H1 (cell line): ENCODE measurements at regions not wholly inside any gene's neighbourhood (a gene's known extent, or its start where the extent isn't known, plus 50 kb on each side); places are given as distances from the start of the nearest gene placed in this dataset.

Experiments used
- CTCF ChIA-PET: fragments of 300-600 bp; sonication (Branson Sonifier 250); formaldehyde crosslinking; loops from one replicate; lab custom pipeline; 2021; ENCODE audit not compliant: partially characterized antibody; lab: Charles Lee
- POLR2A ChIA-PET: fragments of 300-600 bp; sonication (Branson Sonifier 250); formaldehyde crosslinking; loops from one replicate; lab custom pipeline; 2021; ENCODE audit warnings: inconsistent platforms; ENCODE audit not compliant: partially characterized antibody; lab: Charles Lee
- DNase-seq, 2 experiments: peaks; one replicate each; pipeline versions ENCODE4 v3.0.0 to v3.0.0-alpha.2; 2010 to 2022; ENCODE audit warnings: low spot score in 2 of 2, low read depth in 1 of 2, mixed read lengths in 1 of 2
- FAIRE-seq: peaks from 2 replicates; lab custom pipeline; 2011; peaks lifted over from hg19 to GRCh38; lab: Jason Lieb, UNC
- H2AFZ ChIP-seq: 2 replicates; pipeline ENCODE4 v1.8.1; 2012; ENCODE audit warnings: low read length, inconsistent platforms
- H2AK5ac ChIP-seq: 2 replicates; pipeline ENCODE4 v1.6.1; 2013; ENCODE audit warnings: low read depth, low read length
- H2BK120ac ChIP-seq: replicated peaks from 2 replicates; pipeline ENCODE3; 2013; ENCODE audit warnings: low read depth, low read length, inconsistent platforms
- H2BK12ac ChIP-seq: 2 replicates; pipeline ENCODE4 v1.6.1; 2013; ENCODE audit warnings: low read depth, low read length
- H2BK15ac ChIP-seq: 2 replicates; pipeline ENCODE4 v1.6.1; 2013; ENCODE audit warnings: low read length
- H2BK20ac ChIP-seq: 2 replicates; pipeline ENCODE4 v1.6.1; 2013; ENCODE audit warnings: low read length
- H2BK5ac ChIP-seq: 2 replicates; pipeline ENCODE4 v1.6.1; 2013; ENCODE audit warnings: low read depth, low read length
- H3K14ac ChIP-seq: 2 replicates; pipeline ENCODE4 v1.6.1; 2013; ENCODE audit warnings: inconsistent platforms; ENCODE audit not compliant: insufficient read length
- H3K18ac ChIP-seq: 2 replicates; pipeline ENCODE4 v1.6.1; 2013; ENCODE audit warnings: low read length; ENCODE audit errors: extremely low read depth
- H3K23ac ChIP-seq: 2 replicates; pipeline ENCODE4 v1.6.1; 2013; ENCODE audit warnings: inconsistent platforms; ENCODE audit not compliant: insufficient read length
- H3K23me2 ChIP-seq: 2 replicates; pipeline ENCODE4 v1.6.1; 2013; ENCODE audit warnings: low read depth, low read length
- H3K27ac ChIP-seq: 2 replicates; pipeline ENCODE4 v1.6.1; 2011; ENCODE audit warnings: low read depth, low read length, inconsistent platforms
- H3K27me3 ChIP-seq, 4 experiments: replicated peaks in 1 of 4; 1 replicate in 1 of 4; 2 replicates in 3 of 4; pipeline versions ENCODE4 v1.6.1 to v1.8.1; 2011 to 2013; ENCODE audit warnings: low read length in 3 of 4, mild to moderate bottlenecking in 3 of 4, inconsistent platforms in 2 of 4, mixed read lengths in 2 of 4, moderate library complexity in 1 of 4; ENCODE audit not compliant: control insufficient read depth in 3 of 4, insufficient read depth in 3 of 4; ENCODE audit errors: extremely low read depth in 1 of 4
- H3K36me3 ChIP-seq, 4 experiments: 2 replicates each; pipeline versions ENCODE4 v1.6.1 to v1.8.1; 2011 to 2013; ENCODE audit warnings: mild to moderate bottlenecking in 4 of 4, low read length in 3 of 4, moderate library complexity in 2 of 4, control low read depth in 1 of 4, inconsistent platforms in 1 of 4; ENCODE audit not compliant: insufficient read depth in 4 of 4, control insufficient read depth in 2 of 4
- H3K4ac ChIP-seq: replicated peaks from 2 replicates; pipeline ENCODE3; 2013; ENCODE audit warnings: low read length, low read depth, mixed read lengths, inconsistent platforms; ENCODE audit not compliant: insufficient read length
- H3K4me1 ChIP-seq, 4 experiments: replicated peaks in 1 of 4; 1 replicate in 1 of 4; 2 replicates in 3 of 4; pipeline versions ENCODE4 v1.6.1 to v1.8.1; 2011 to 2013; ENCODE audit warnings: low read length in 3 of 4, inconsistent platforms in 2 of 4, mixed read lengths in 1 of 4; ENCODE audit not compliant: insufficient read depth in 4 of 4, control insufficient read depth in 3 of 4
- H3K4me2 ChIP-seq, 2 experiments: 2 replicates each; pipeline versions ENCODE4 v1.6.1 to v1.8.1; 2011 to 2013; ENCODE audit warnings: low read depth in 2 of 2, low read length in 2 of 2, control low read depth in 1 of 2, inconsistent platforms in 1 of 2, mild to moderate bottlenecking in 1 of 2; ENCODE audit not compliant: insufficient read depth in 1 of 2
- H3K4me3 ChIP-seq, 4 experiments: fragments of 200-600, 300-600 bp in 1 of 4; sonication (generic), shearing (Covaris generic), sonication (Bioruptor Twin) in 1 of 4; 2 replicates each; pipeline versions ENCODE4 v1.5.1 to v1.8.1; 2011 to 2016; ENCODE audit warnings: low read length in 4 of 4, low read depth in 3 of 4, control low read depth in 2 of 4, inconsistent platforms in 2 of 4, mild to moderate bottlenecking in 2 of 4, mixed read lengths in 1 of 4, moderate library complexity in 1 of 4; ENCODE audit not compliant: insufficient read depth in 2 of 4; ENCODE audit errors: extremely low read depth in 1 of 4
- H3K56ac ChIP-seq: replicated peaks from 2 replicates; pipeline ENCODE3; 2013; ENCODE audit warnings: low read depth, mild to moderate bottlenecking, mixed read lengths, low read length, inconsistent platforms; ENCODE audit not compliant: insufficient read length
- H3K79me1 ChIP-seq: 2 replicates; pipeline ENCODE4 v1.6.1; 2013; ENCODE audit warnings: low read depth, low read length, control low read depth
- H3K79me2 ChIP-seq, 2 experiments: 2 replicates each; pipeline versions ENCODE4 v1.6.1 to v1.8.1; 2012 to 2013; ENCODE audit warnings: low read length in 2 of 2, mild to moderate bottlenecking in 2 of 2, inconsistent platforms in 1 of 2; ENCODE audit not compliant: insufficient read depth in 2 of 2, control insufficient read depth in 1 of 2
- H3K9ac ChIP-seq, 4 experiments: replicated peaks in 1 of 4; 1 replicate in 1 of 4; 2 replicates in 3 of 4; pipeline versions ENCODE4 v1.6.1 to v1.8.1; 2011 to 2013; ENCODE audit warnings: low read depth in 3 of 4, low read length in 3 of 4, control low read depth in 2 of 4, mild to moderate bottlenecking in 2 of 4, moderate library complexity in 2 of 4, inconsistent platforms in 1 of 4; ENCODE audit errors: extremely low read depth in 1 of 4
- H3K9me3 ChIP-seq, 2 experiments: 2 replicates each; pipeline versions ENCODE4 v1.6.1 to v1.8.1; 2012 to 2013; ENCODE audit warnings: mild to moderate bottlenecking in 2 of 2, moderate library complexity in 2 of 2, control low read depth in 1 of 2, inconsistent platforms in 1 of 2, low read depth in 1 of 2, low read length in 1 of 2, mixed read lengths in 1 of 2; ENCODE audit not compliant: insufficient read depth in 2 of 2
- H4K20me1 ChIP-seq, 2 experiments: replicated peaks in 1 of 2; 2 replicates each; pipeline versions ENCODE3 to v1.8.1; 2011 to 2013; ENCODE audit warnings: inconsistent platforms in 2 of 2, low read length in 2 of 2, mild to moderate bottlenecking in 1 of 2; ENCODE audit not compliant: insufficient read depth in 2 of 2, control insufficient read depth in 1 of 2
- H4K5ac ChIP-seq: 2 replicates; pipeline ENCODE4 v1.6.1; 2013; ENCODE audit warnings: low read length, low read depth, mixed read lengths, inconsistent platforms; ENCODE audit not compliant: insufficient read length
- H4K8ac ChIP-seq: 2 replicates; pipeline ENCODE4 v1.8.0; 2013; ENCODE audit warnings: mild to moderate bottlenecking, moderate library complexity, low read length, inconsistent platforms; ENCODE audit not compliant: insufficient read depth; ENCODE audit errors: extremely low read depth
- H4K91ac ChIP-seq: replicated peaks from 2 replicates; pipeline ENCODE3; 2013; ENCODE audit warnings: low read length, mixed read lengths, inconsistent platforms; ENCODE audit not compliant: insufficient read length
- ASH2L ChIP-seq: fragments of 200-600, 300-600 bp; sonication (generic); IDR thresholded peaks from one replicate; pipeline ENCODE4 v1.7.1; 2017; ENCODE audit warnings: low read length
- BCL11A ChIP-seq, 2 experiments: IDR thresholded peaks; one replicate each; pipeline ENCODE4 v1.6.1; 2011; ENCODE audit warnings: low read depth in 2 of 2, low read length in 2 of 2, mild to moderate bottlenecking in 2 of 2
- BRCA1 ChIP-seq: IDR thresholded peaks from 2 replicates; pipeline ENCODE4 v1.6.1; 2012; ENCODE audit warnings: low read depth, low read length, improper control_type of control experiment
- CEBPB ChIP-seq: IDR thresholded peaks from 2 replicates; pipeline ENCODE4 v1.6.1; 2012; ENCODE audit warnings: low read depth, low read length
- FOSL1 ChIP-seq: IDR thresholded peaks from 2 replicates; pipeline ENCODE4 v1.6.1; 2011; ENCODE audit warnings: mild to moderate bottlenecking, low read depth, low read length, moderate library complexity; ENCODE audit not compliant: insufficient read depth
- HDAC2 ChIP-seq, 2 experiments: fragments of 300-600 bp in 1 of 2; sonication (generic) in 1 of 2; IDR thresholded peaks; 2 replicates each; pipeline ENCODE4 v1.6.1; 2011 to 2012; ENCODE audit warnings: low read depth in 2 of 2, low read length in 2 of 2, mild to moderate bottlenecking in 2 of 2, moderate library complexity in 2 of 2, borderline replicate concordance in 1 of 2, inconsistent platforms in 1 of 2
- JUN ChIP-seq: IDR thresholded peaks from 2 replicates; pipeline ENCODE4 v1.6.1; 2011; ENCODE audit warnings: low read depth, mild to moderate bottlenecking, improper control_type of control experiment, low read length
- NANOG ChIP-seq: IDR thresholded peaks from 2 replicates; pipeline ENCODE4 v1.6.1; 2011; ENCODE audit warnings: low read length, low read depth, mild to moderate bottlenecking, inconsistent platforms; ENCODE audit not compliant: insufficient read depth, poor library complexity, severe bottlenecking
- POLR2A ChIP-seq, 2 experiments: IDR thresholded peaks; 1 replicate in 1 of 2; 2 replicates in 1 of 2; pipeline ENCODE4 v1.6.1; 2011; ENCODE audit warnings: low read depth in 2 of 2, low read length in 2 of 2, mild to moderate bottlenecking in 2 of 2; ENCODE audit errors: control extremely low read depth in 1 of 2
- SIRT6 ChIP-seq: IDR thresholded peaks from one replicate; pipeline ENCODE4 v1.7.1; 2012; ENCODE audit warnings: low read length, inconsistent platforms
- SIX5 ChIP-seq: IDR thresholded peaks from 2 replicates; pipeline ENCODE4 v1.6.1; 2011; ENCODE audit warnings: mild to moderate bottlenecking, low read depth, low read length
- TBP ChIP-seq: IDR thresholded peaks from 2 replicates; pipeline ENCODE4 v1.6.1; 2011; ENCODE audit warnings: low read depth, low read length, improper control_type of control experiment
- TEAD4 ChIP-seq: IDR thresholded peaks from 2 replicates; pipeline ENCODE4 v1.6.1; 2012; ENCODE audit warnings: low read depth, low read length, inconsistent platforms, mixed read lengths
- WGBS, 2 experiments: shearing (Covaris generic) in 1 of 2; methylation state at CpG; one replicate each; pipeline versions ENCODE4 v1.1.6 to v1.1.7; 2013 to 2015; ENCODE audit warnings: low lambda C conversion rate in 2 of 2, mixed read lengths in 2 of 2, inconsistent platforms in 1 of 2, low coverage in 1 of 2, missing lambda C conversion rate in 1 of 2; ENCODE audit not compliant: insufficient replicate concordance in 2 of 2, insufficient coverage in 1 of 2, insufficient read length in 1 of 2; ENCODE audit errors: extremely low coverage in 1 of 2, missing lambda C conversion rate in 1 of 2; 5-methylcytosine and 5-hydroxymethylcytosine counted together
- TF ChIP-seq, protein P1 (sequence below): IDR thresholded peaks from 2 replicates; pipeline ENCODE4 v1.6.1; 2012; ENCODE audit warnings: inconsistent platforms

DNA sequence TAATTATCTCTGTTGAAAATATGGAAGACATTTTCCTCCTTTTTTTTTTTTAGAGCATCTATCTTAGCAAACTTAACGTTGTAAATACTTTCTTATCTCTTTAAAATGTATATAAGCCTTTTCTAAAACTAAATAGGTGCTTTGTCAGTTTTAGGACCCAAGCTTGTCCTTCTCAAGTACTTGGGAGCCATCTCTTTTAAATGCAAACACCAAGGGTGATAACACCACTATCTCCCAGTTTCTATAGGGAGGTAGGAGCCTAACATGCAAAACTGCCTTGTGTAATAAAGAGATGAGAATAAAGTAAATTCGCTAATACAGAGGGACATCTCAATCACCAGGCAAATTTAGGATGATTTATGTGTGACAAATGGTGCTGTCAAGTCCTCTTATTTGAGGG, 157.0 kb upstream of the FAM83B start:
- no peaks in the 10 kb centered on the region for H3K36me3 ChIP-seq
- no peaks in the 10 kb centered on the region for H3K4me1 ChIP-seq
- no peak overlapping the region for H2BK5ac ChIP-seq
- no peak overlapping the region for H3K9ac ChIP-seq
- H3K27ac ChIP-seq, result no peak overlapping the region
- no peak overlapping the region for H4K8ac ChIP-seq
- no peaks in the 10 kb centered on the region for H3K79me2 ChIP-seq
- 4% methylated on average over 2 of the region's 2 CpGs; no CpG with 5 or more reads in 1 of the 2 experiments for WGBS, 2 experiments
- no peak overlapping the region for H2AK5ac ChIP-seq
- no peak overlapping the region for H4K5ac ChIP-seq
- H4K20me1 ChIP-seq, result peaks cover 0 to 3% of the 10 kb centered on the region in 2 experiments
- H4K91ac ChIP-seq, result no peak overlapping the region
- H2BK120ac ChIP-seq, result no peak overlapping the region
- no peak overlapping the region for H3K4me2 ChIP-seq
- no peaks in the 10 kb centered on the region for H3K9me3 ChIP-seq
- FAIRE-seq, result peak; percentile 13
- H3K4me3 ChIP-seq, result no peak overlapping the region
- H3K56ac ChIP-seq, result no peak overlapping the region
- H3K23me2 ChIP-seq, result no peaks in the 10 kb centered on the region
- H3K14ac ChIP-seq, result no peak overlapping the region
- H2BK15ac ChIP-seq, result no peak overlapping the region
- ChIA-PET POLR2A (no interaction called here), CTCF (interaction anchor here (0.5 to 1.0 kb wide), 3 partner anchors 12 to 26 kb away, joined by 3 to 4 read pairs (median 3); no protein-coding TSS in a partner anchor)
- H2BK12ac ChIP-seq, result no peak overlapping the region
- no peak for DNase-seq
- H3K18ac ChIP-seq, result no peak overlapping the region
- H3K23ac ChIP-seq, result no peak overlapping the region
- peaks cover 19 to 56% (median 36%) of the 10 kb centered on the region in 4 experiments for H3K27me3 ChIP-seq
- H2BK20ac ChIP-seq, result no peak overlapping the region
- H3K79me1 ChIP-seq, result no peaks in the 10 kb centered on the region
- H2AFZ ChIP-seq, result no peak overlapping the region
- H3K4ac ChIP-seq, result no peak overlapping the region
- TF ChIP-seq TEAD4, result no peak
- no peak for TF ChIP-seq BRCA1
- TF ChIP-seq HDAC2 (IDR thresholded peaks at IDR 0.05; ENCODE audit: borderline replicate concordance in 1 of 2, low read depth in 2 of 2, low read length in 2 of 2), result no peak
- no peak for TF ChIP-seq ASH2L
- TF ChIP-seq FOSL1, result no peak
- TF ChIP-seq NANOG, result no peak
- TF ChIP-seq TBP, result no peak
- no peak for TF ChIP-seq CEBPB
- no peak for TF ChIP-seq JUN
- no peak for TF ChIP-seq SIRT6
- TF ChIP-seq BCL11A (IDR thresholded peaks at IDR 0.05; ENCODE audit: low read depth in 2 of 2, low read length in 2 of 2), result no peak
- TF ChIP-seq, protein P1, sequence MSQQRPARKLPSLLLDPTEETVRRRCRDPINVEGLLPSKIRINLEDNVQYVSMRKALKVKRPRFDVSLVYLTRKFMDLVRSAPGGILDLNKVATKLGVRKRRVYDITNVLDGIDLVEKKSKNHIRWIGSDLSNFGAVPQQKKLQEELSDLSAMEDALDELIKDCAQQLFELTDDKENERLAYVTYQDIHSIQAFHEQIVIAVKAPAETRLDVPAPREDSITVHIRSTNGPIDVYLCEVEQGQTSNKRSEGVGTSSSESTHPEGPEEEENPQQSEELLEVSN, result no peak
- TF ChIP-seq POLR2A (IDR thresholded peaks at IDR 0.05; ENCODE audit: control extremely low read depth in 1 of 2, low read depth in 2 of 2, low read length in 2 of 2), result no peak
- TF ChIP-seq SIX5, result no peak
